IgD-negative memory B cell (primary cell): ENCODE measurements at regions not wholly inside any gene's neighbourhood (a gene's known extent, or its start where the extent isn't known, plus 50 kb on each side); places are given as distances from the start of the nearest gene placed in this dataset.
"Not testable (repeated sequence)": the region's sequence is repeated elsewhere in the genome, so short reads cannot be mapped to it uniquely, and the experiment has no call there.

Experiments used
- H3K27ac Mint-ChIP-seq, 3 donors: one replicate each; pipeline ENCODE4 v1.8.0; 2020 to 2022; ENCODE audit warnings: mild to moderate bottlenecking in 3 of 3, mixed read lengths in 3 of 3, moderate library complexity in 1 of 3
- H3K27me3 Mint-ChIP-seq: one replicate; pipeline ENCODE4 v1.8.0; 2021; ENCODE audit warnings: mixed read lengths
- H3K36me3 Mint-ChIP-seq: one replicate; pipeline ENCODE4 v1.8.0; 2020; ENCODE audit warnings: mild to moderate bottlenecking, mixed read lengths
- H3K4me1 Mint-ChIP-seq, 3 donors: one replicate each; pipeline ENCODE4 v1.8.0; 2020 to 2022; ENCODE audit warnings: mixed read lengths in 3 of 3, mild to moderate bottlenecking in 1 of 3
- H3K4me3 Mint-ChIP-seq, 4 donors: one replicate each; pipeline ENCODE4 v1.8.0; 2020 to 2022; ENCODE audit warnings: mild to moderate bottlenecking in 4 of 4, mixed read lengths in 4 of 4, moderate library complexity in 3 of 4
- H3K9me3 Mint-ChIP-seq, 3 donors: one replicate each; pipeline ENCODE4 v1.8.0; 2020 to 2021; ENCODE audit warnings: mixed read lengths in 3 of 3, mild to moderate bottlenecking in 1 of 3

DNA sequence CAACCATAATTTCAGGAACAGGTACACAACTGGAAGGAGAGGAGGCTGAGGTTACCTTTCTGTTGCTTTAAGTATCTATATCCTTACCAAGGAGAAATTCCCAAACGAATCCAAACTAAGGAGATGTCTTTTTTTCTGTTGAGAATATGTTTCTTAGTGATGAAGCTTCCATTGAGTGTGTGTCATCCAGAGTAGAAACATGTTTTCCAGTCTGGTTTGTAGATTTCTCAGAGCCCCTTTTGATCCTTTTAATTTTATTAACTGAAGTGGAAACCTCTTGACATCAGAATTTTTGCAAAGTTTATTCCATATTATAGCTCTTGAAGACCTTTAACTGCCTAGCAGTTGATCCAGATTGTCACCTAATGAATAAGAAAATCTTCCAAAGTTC, 207.1 kb upstream of the FERD3L start:
- Mint-ChIP-seq H3K4me1 (no peaks in the 10 kb centered on the region), H3K36me3 (no peaks in the 10 kb centered on the region), H3K4me3 (no peak overlapping the region), H3K27ac (no peak overlapping the region), H3K9me3 (no peaks in the 10 kb centered on the region), H3K27me3 (no peaks in the 10 kb centered on the region)

DNA sequence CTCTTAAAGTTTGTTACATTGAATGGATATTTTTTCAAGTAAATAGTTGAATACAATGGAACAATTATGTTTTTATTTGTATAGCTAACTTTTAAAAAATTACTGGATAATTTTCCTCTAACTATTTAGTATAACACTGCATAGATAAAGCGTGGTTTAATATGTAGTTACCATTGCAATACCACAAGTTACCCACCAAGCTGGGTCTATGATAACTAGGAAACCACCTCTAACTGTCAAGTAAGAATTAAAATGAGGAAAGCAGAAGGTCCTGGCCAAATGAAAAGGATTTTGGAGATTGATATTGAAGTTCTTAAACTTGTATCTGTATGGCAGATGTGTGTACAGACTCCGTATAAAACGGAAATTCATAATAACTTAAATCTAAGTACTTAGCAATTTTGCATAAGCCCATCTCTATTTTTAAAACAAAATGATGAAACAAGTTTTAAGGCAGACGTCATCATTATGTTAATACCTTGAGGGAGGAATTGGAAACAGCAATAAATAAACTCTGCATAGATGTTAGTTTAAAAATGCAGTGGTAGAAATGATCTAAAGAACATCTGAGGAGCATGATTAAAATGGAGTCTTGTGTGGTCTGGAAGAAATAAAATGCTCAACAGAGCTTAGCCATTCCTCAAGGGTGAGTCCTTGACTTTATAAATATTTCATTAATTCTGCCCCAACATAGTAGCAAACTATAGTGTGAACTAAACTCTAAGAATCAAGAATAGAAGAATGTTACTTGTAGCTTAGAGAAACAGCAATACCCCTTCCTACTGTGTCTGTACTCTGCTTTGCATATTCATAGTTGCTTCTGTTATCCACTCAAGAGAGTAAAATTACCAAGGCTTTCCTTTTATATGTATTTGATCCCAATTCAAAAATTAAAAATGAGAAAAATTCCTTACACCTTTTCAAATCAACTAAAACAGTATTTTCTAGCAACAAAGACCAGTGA, 206.4 kb upstream of the FERD3L start:
- no peaks in the 10 kb centered on the region for H3K9me3 Mint-ChIP-seq
- no peak overlapping the region for H3K4me3 Mint-ChIP-seq
- H3K36me3 Mint-ChIP-seq: no peaks in the 10 kb centered on the region
- H3K27ac Mint-ChIP-seq: no peak overlapping the region
- no peaks in the 10 kb centered on the region for H3K4me1 Mint-ChIP-seq
- no peaks in the 10 kb centered on the region for H3K27me3 Mint-ChIP-seq

DNA sequence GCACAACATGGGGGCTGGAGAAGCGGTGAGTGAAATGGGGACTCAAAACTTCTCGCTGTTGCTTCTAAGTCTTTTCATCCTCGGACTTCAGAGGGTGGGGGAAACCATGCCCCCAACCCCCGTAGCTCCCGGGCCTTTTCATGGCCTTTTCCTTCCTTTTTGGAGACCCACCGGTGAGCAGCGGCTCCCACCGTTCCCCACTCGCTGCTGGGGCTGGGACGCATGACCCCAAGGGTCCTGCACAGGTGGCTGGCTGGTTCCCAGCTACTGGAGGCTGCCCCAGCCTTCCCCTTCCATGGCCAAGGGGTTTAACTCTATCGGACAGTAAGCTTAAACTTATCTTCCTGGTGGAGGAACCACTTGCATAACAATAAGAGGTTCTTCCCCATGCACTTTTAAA, 194.3 kb upstream of the FERD3L start:
- no peaks in the 10 kb centered on the region for H3K27me3 Mint-ChIP-seq
- H3K4me1 Mint-ChIP-seq: no peaks in the 10 kb centered on the region
- no peak overlapping the region for H3K27ac Mint-ChIP-seq
- peaks cover 0 to 4% (median 0%) of the 10 kb centered on the region in 3 donors for H3K9me3 Mint-ChIP-seq
- no peak overlapping the region for H3K4me3 Mint-ChIP-seq
- H3K36me3 Mint-ChIP-seq: no peaks in the 10 kb centered on the region

DNA sequence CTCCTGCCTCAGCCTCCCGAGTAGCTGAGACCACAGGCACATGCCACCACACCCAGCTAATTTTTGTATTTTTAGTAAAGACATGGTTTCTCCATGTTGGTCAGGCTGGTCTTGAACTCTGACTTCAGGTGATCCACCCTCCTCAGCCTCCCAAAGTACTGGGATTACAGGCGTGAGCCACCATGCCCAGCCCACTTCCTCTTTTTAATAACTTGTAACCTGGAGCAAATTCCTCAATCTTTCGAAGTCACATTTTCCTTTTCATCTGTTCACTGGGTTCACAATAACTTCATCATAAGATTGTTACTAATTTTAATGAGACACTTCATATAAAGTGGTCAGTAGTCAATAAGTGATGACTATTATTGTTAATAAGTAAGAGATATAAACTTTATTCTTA, 193.3 kb upstream of the FERD3L start:
- H3K27ac Mint-ChIP-seq, H3K4me3 Mint-ChIP-seq, H3K4me1 Mint-ChIP-seq, H3K9me3 Mint-ChIP-seq, H3K36me3 Mint-ChIP-seq, H3K27me3 Mint-ChIP-seq: not testable (repeated sequence)

DNA sequence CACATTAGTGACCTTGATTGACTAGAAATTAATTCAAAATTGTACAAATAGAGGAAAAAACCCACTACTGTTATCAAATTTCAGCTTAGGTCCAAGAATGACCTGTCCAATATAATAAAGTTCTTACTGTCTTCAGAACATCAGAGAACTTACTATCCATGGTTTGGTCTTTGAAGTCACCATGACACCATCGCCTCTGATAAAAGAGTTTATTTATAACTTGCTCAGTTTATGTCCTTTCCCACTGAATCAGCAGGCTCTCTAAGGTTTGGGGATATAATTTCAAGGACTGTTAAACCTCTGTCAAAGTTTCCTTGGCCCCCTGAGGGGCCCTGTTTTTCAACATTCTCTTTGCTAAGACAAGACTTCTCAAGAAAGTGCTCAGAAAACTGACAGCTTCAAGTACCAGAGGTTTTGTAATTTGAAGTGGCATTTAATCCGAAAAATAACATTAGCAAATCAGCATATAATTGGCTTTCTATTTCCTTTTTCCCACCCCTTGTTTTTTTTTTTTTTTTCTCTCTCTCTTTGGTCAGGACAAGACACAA, 191.7 kb upstream of the FERD3L start:
- Mint-ChIP-seq H3K36me3 (no peaks in the 10 kb centered on the region), H3K27ac (no peak overlapping the region), H3K4me3 (no peak overlapping the region), H3K4me1 (no peaks in the 10 kb centered on the region), H3K27me3 (no peaks in the 10 kb centered on the region), H3K9me3 (peaks cover 0 to 4% (median 0%) of the 10 kb centered on the region in 3 donors)

DNA sequence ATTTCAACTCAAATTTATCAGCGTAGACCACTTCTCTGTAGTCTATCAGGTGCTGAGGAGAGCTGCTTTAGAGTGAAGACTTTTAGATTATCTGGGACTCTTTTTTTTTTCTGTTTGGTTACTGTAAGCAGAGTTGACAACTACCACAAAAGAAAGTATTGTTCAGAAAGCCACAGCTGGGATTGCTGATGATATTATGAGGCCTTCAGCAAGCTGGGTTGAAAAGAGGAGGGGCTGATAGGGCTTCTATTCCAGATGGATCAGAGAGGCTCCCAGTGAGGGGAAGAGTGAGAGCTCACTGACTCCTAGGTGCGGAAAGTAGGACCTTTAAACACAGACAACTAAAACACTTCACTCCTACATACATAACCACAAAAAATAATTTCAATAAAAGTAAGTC, 188.5 kb upstream of the FERD3L start:
- no peaks in the 10 kb centered on the region for H3K4me1 Mint-ChIP-seq
- no peaks in the 10 kb centered on the region for H3K27me3 Mint-ChIP-seq
- no peaks in the 10 kb centered on the region for H3K36me3 Mint-ChIP-seq
- H3K4me3 Mint-ChIP-seq: no peak overlapping the region
- peaks cover 0 to 7% (median 0%) of the 10 kb centered on the region in 3 donors for H3K9me3 Mint-ChIP-seq
- no peak overlapping the region for H3K27ac Mint-ChIP-seq

DNA sequence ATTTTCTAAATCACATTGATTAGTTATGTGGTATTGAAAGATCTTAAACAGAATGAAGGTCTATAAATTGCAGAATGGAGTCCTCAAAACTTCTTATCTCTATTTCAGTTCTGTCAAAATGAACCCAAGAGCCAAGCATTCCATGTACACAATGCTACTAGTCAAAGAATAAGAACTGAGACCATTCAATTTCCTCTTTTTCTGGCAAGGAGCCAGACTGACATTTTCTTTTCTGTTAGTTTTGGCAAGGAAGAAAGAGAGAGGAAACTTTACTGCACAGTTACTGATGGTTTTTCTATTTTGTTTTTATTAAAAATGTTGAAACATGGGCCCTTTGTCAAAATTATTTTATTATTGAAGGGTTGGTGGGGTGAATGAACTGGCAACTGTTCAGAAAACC, 181.8 kb upstream of the FERD3L start:
- H3K9me3 Mint-ChIP-seq: peaks cover 0 to 3% (median 0%) of the 10 kb centered on the region in 3 donors

DNA sequence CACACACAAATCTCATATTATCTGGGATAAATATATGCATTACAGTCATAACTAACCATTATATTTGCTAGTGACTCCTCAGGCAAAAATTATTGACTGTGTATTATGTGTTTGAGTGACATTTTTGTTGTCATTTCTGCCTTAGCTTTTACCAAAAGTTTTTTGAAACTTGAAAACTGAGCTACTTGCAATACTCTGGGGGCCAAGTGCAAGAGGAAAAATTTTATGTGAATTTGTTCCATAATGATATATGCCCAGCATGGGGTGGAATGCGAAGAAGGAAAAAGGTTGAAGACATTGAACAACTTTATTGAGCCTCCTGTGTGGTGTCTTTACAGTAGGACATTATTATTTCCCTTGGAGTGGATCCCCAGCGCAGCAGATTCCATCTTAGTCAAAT, 176.8 kb upstream of the FERD3L start:
- Mint-ChIP-seq H3K36me3 (no peaks in the 10 kb centered on the region), H3K27me3 (no peaks in the 10 kb centered on the region), H3K4me3 (no peak overlapping the region), H3K9me3 (no peaks in the 10 kb centered on the region), H3K4me1 (no peaks in the 10 kb centered on the region), H3K27ac (no peak overlapping the region)

More for the DNA sequence above, 181.8 kb upstream of the FERD3L start:
- Mint-ChIP-seq H3K27me3 (no peaks in the 10 kb centered on the region), H3K27ac (no peak overlapping the region), H3K4me3 (no peak overlapping the region), H3K36me3 (no peaks in the 10 kb centered on the region), H3K4me1 (no peaks in the 10 kb centered on the region)

DNA sequence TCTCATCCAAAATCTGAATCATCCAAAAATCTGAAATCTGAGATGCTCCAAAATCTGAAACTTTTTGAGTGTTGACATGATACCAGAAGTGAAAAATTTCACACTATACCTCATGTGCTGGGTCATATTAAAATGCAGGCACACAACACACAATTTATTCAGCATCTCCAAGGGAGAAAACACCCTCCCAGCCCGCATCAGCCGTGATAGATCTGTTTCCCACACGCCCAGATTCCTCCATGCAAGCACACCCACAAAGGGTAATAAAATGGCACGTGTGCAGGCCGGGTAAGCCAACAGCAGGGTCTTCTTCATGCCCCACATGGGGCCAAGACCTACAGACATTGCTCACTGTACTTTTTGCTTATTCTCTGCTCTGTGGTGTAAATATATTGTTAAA, 173.1 kb upstream of the FERD3L start:
- no peak overlapping the region for H3K27ac Mint-ChIP-seq
- no peaks in the 10 kb centered on the region for H3K9me3 Mint-ChIP-seq
- H3K4me1 Mint-ChIP-seq: no peaks in the 10 kb centered on the region
- H3K27me3 Mint-ChIP-seq: no peaks in the 10 kb centered on the region
- H3K36me3 Mint-ChIP-seq: no peaks in the 10 kb centered on the region
- H3K4me3 Mint-ChIP-seq: no peak overlapping the region

DNA sequence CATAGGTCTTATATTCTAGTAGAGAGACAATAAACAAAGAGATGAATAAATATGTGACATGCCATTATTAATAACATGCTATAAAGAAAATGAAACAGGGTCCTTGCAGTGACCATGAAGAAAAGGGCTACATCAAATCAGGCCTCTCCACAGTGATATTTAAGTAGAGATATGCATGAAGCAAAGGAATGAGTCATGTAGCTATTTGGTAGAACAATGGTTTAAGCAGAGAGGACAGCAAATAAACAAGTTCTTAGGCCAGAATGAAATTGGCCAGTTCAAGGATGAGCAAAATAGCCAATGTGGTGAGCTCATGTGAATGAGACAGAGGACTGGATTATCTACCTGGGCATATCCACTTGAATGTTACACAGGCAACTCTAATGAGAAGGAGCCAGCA, 172.2 kb upstream of the FERD3L start:
- Mint-ChIP-seq H3K27me3 (no peaks in the 10 kb centered on the region), H3K4me1 (no peaks in the 10 kb centered on the region), H3K36me3 (no peaks in the 10 kb centered on the region), H3K27ac (no peak overlapping the region), H3K4me3 (no peak overlapping the region), H3K9me3 (no peaks in the 10 kb centered on the region)

DNA sequence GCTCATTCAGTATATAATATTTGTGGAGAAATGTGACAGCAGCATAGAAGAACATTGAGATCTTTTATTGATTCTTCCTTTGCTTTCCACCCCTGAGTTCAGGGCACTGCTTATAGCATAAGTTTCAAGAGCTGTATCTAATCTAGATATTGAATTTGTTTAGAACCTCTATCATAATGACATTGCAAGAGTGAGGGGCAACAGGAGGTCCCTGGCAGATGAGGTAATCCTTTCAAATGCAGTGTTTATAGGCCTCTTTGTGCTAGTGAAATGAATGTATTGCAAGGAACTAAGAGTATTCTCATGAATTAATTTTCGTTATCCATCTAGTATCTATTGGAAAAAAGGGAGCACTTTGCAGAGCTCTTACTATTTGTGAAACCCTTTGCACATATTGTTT, 167.2 kb upstream of the FERD3L start:
- no peaks in the 10 kb centered on the region for H3K36me3 Mint-ChIP-seq
- H3K9me3 Mint-ChIP-seq: no peaks in the 10 kb centered on the region
- no peak overlapping the region for H3K27ac Mint-ChIP-seq
- H3K27me3 Mint-ChIP-seq: no peaks in the 10 kb centered on the region
- H3K4me1 Mint-ChIP-seq: no peaks in the 10 kb centered on the region
- H3K4me3 Mint-ChIP-seq: no peak overlapping the region

DNA sequence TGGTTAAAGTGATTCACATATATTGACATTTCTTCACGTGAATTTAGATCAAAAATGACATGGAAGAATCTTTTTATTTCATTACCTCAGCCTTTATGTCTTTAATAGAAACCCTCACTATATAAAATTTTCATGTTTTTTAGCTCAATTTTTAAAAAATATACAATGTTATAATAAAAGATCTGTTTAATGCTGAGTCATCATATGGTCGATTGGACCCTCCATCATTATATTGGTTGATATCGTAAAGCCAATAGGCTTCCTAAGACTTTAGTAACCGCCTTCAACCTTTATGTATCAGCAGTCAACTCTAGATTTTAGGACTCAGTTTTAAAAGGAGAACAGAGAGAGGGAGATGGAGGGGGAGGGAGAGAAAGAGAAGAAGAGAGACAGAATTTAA, 162.3 kb upstream of the FERD3L start:
- Mint-ChIP-seq H3K4me1 (no peaks in the 10 kb centered on the region), H3K36me3 (no peaks in the 10 kb centered on the region), H3K4me3 (no peak overlapping the region), H3K27ac (no peak overlapping the region), H3K9me3 (no peaks in the 10 kb centered on the region), H3K27me3 (no peaks in the 10 kb centered on the region)

DNA sequence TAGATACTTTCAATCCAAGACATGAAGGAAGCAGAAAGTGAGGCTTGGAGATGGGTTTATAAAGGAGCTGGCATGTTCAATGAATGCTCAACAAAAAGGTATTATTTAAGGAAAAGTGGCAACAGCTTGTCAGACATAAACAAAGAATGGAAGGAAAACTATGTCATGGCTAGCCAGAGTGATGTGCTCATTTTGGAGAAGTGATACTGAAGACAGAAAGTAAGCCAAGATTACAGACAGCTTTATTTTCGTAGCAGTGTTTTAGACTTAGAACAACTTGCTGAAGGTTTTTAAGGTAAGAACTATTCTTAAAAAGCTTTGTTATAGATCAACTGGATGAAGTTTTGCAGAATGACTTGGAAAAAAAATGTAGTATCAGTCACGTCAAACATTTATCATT, 160.5 kb upstream of the FERD3L start:
- H3K27ac Mint-ChIP-seq: no peak overlapping the region
- no peak overlapping the region for H3K4me3 Mint-ChIP-seq
- H3K27me3 Mint-ChIP-seq: no peaks in the 10 kb centered on the region
- no peaks in the 10 kb centered on the region for H3K9me3 Mint-ChIP-seq
- H3K36me3 Mint-ChIP-seq: no peaks in the 10 kb centered on the region
- no peaks in the 10 kb centered on the region for H3K4me1 Mint-ChIP-seq

DNA sequence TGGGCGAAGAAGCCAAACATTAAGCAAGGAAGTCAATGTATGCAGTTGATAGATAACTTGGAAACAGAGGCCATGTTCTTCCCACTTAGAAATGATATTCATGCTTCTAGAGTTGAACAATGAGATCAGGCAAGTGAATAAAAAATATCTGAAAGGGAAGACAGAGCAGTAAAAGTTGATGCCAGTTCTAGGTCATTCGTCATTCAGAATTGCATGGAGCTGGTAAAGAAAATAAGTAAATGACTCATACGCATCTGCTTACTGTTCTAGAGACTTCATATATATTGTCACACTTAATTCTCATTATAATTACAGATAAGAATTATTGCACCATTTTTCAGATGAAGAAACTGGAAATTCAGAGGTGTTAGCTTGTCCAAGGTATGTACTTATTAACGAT, 158.9 kb upstream of the FERD3L start:
- Mint-ChIP-seq H3K4me1 (no peaks in the 10 kb centered on the region), H3K36me3 (no peaks in the 10 kb centered on the region), H3K27me3 (no peaks in the 10 kb centered on the region), H3K4me3 (no peak overlapping the region), H3K27ac (no peak overlapping the region), H3K9me3 (no peaks in the 10 kb centered on the region)

DNA sequence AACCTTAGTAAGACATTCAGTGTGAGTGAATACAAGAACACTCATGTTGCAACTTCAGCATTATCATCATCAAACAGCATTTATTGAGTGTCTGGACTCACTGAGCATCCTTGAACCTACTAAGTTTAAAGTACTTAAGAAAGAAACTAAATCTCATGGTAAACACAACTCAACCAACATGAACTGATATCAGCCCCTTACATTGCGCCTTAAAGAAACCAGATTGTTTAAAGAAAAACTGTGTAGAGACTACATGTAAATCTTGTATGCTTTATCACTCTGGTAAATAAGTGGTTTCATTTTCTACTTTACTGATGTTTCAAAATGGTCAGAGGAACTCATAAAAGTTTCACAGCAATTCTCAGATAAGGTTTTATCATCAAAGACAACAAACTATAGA, 157.5 kb upstream of the FERD3L start:
- Mint-ChIP-seq H3K9me3 (no peaks in the 10 kb centered on the region), H3K27ac (no peak overlapping the region)

DNA sequence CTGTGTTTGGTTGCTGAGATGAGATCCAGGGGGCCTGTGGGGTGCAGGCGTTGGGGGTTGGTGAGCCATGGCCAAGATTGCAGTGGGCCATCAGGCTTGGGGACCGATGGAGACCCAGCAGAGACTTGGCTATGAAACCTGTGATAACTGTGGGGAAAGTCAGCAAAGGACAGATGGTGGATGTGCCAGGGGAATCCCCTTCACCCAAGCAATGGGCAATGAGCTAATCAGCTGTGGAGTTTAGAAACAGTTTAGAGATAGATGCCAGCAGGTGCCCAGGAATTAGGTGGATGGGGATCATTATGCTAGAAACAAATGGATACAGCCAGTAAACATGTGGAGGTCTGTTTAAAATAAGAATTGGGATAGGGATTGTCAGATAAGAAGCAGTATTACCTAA, 151.4 kb upstream of the FERD3L start:
- Mint-ChIP-seq H3K4me1 (no peaks in the 10 kb centered on the region), H3K27me3 (no peaks in the 10 kb centered on the region), H3K36me3 (no peaks in the 10 kb centered on the region), H3K4me3 (no peak overlapping the region), H3K9me3 (no peaks in the 10 kb centered on the region), H3K27ac (no peak overlapping the region)

More for the DNA sequence above, 157.5 kb upstream of the FERD3L start:
- H3K36me3 Mint-ChIP-seq: no peaks in the 10 kb centered on the region
- no peaks in the 10 kb centered on the region for H3K27me3 Mint-ChIP-seq
- no peaks in the 10 kb centered on the region for H3K4me1 Mint-ChIP-seq
- H3K4me3 Mint-ChIP-seq: no peak overlapping the region
